Pancreas (tissue), 10 donors: ENCODE measurements at regions not wholly inside any gene's neighbourhood (a gene's known extent, or its start where the extent isn't known, plus 50 kb on each side); places are given as distances from the start of the nearest gene placed in this dataset.
"Not testable (repeated sequence)": the region's sequence is repeated elsewhere in the genome, so short reads cannot be mapped to it uniquely, and the experiment has no call there.

Source experiments
- ATAC-seq, 4 donors: fragments of 200-7000 bp; cut with Tn5 transposase; one replicate each; pipeline versions ENCODE4 v1.8.0 to v1.9.1; 2020; ENCODE audit warnings: mild to moderate bottlenecking in 4 of 4, moderate library complexity in 4 of 4
- DNase-seq, 6 donors: peaks; one replicate each; pipeline ENCODE4 v3.0.0-alpha.2; 2020
- FAIRE-seq: peaks from 2 replicates; lab custom pipeline; 2012; peaks lifted over from hg19 to GRCh38; lab: Jason Lieb, UNC
- H3K27ac ChIP-seq, 4 donors: fragments of 200-600 bp; sonication (generic); 1 replicate in 3 of 4; 2 replicates in 1 of 4; pipeline versions ENCODE4 v1.5.0 to v1.8.0; 2020
- H3K27me3 ChIP-seq, 4 donors: fragments of 200-600 bp; one replicate each; pipeline ENCODE4 v1.8.0; 2021
- H3K36me3 ChIP-seq, 3 donors: fragments of 200-600 bp; sonication (generic) in 1 of 3; one replicate each; pipeline versions ENCODE4 v1.5.0 to v1.8.0; 2020 to 2021
- H3K4me1 ChIP-seq, 3 donors: fragments of 200-600 bp; one replicate each; pipeline ENCODE4 v1.8.0; 2021
- H3K4me3 ChIP-seq, 4 donors: fragments of 200-600 bp; sonication (generic) in 2 of 4; one replicate each; pipeline versions ENCODE4 v1.5.0 to v1.8.0; 2020 to 2021
- H3K9me3 ChIP-seq, 4 donors: fragments of 200-600 bp; one replicate each; pipeline ENCODE4 v1.8.0; 2021
- WGBS, 2 donors: extraction: QIAGEN DNeasy Blood & Tissue Kit; methylation state at CpG; one replicate each; pipeline ENCODE4 v1.1.7; 2013; 5-methylcytosine and 5-hydroxymethylcytosine counted together
- intact Hi-C, 3 donors: fragments of 100-400 bp; cut with DNase I; formaldehyde crosslinking; loops; one replicate each; pipeline versions ENCODE4 v1.11.1 to v1.14.2; 2022
- TF ChIP-seq, protein P1 (sequence below), 4 donors: fragments of 200-600 bp; sonication (generic) in 3 of 4; IDR thresholded peaks; one replicate each; pipeline versions ENCODE4 v1.5.0 to v1.8.0; 2021; ENCODE audit warnings: antibody characterized with exemption in 4 of 4
- donor health status: healthy with polysubstance abuse.
- donor health status: DM: no; HTN: no; CAD: no; lungs with moderate emphysema.
- donor health status: DM: no; HTN: no; CAD: no.
- donor health status: control.
- donor health status: control.
- donor health status: Bipolar disorder and iron deficiency.
- donor health status: DM: yes; HTN: yes; CAD: no.
- donor health status: DM: no; HTN: no; CAD: no.
- donor health status: DM: no; HTN: no; CAD: no.
- donor health status: DM: yes; HTN: yes; CAD: no.

DNA sequence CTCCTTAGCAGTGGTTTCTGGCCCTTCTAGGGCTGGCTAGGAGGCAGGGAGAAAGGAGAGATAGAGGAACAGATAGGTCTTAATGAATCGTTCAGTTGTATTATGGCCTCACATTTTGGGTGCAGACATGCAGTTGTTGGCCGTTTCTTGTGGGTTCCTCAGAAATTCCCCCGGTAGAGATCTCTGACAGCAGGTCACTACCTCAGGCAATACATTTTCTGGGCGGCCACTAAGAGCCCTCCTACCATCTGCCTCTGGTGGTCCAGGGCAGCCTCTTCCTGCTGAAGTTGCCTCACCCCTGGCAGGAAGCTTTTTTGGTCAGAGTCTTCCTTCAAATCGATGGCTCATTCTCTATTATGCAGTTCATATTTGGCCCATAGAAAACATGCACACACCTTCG, 266.1 kb downstream of the SV2B start:
- intact Hi-C loops: no loop called here
- FAIRE-seq: no peak

DNA sequence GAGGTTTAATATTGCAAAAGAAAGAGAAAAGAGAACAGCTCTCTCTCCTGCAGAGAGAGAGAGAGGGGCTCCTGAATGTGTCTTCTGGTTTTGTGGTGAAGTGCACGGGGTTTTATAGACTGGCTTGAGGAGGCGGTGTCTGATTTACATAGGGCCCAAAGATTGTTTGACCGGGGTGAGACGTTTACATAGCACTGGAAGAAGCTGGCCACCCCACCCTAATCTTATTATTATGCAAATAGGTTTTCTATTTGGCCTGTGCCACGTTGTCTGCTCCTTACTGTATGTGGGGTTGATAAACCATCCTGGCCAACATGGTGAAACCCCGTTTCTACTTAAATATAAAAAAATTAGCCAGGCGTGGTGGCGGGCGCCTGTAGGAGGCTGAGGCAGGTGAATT, 268.6 kb downstream of the SV2B start:
- ATAC-seq: no peak
- intact Hi-C loops: no loop called here
- 50 to 55% methylated on average over 9 of the region's 9 CpGs for WGBS, 2 donors

More for the DNA sequence above, 266.1 kb downstream of the SV2B start:
- Histone ChIP-seq H3K27ac (no peak overlapping the region), H3K4me3 (no peak overlapping the region), H3K9me3 (no peaks in the 10 kb centered on the region), H3K36me3 (no peaks in the 10 kb centered on the region), H3K27me3 (no peaks in the 10 kb centered on the region), H3K4me1 (no peaks in the 10 kb centered on the region)
- TF ChIP-seq, protein P1, sequence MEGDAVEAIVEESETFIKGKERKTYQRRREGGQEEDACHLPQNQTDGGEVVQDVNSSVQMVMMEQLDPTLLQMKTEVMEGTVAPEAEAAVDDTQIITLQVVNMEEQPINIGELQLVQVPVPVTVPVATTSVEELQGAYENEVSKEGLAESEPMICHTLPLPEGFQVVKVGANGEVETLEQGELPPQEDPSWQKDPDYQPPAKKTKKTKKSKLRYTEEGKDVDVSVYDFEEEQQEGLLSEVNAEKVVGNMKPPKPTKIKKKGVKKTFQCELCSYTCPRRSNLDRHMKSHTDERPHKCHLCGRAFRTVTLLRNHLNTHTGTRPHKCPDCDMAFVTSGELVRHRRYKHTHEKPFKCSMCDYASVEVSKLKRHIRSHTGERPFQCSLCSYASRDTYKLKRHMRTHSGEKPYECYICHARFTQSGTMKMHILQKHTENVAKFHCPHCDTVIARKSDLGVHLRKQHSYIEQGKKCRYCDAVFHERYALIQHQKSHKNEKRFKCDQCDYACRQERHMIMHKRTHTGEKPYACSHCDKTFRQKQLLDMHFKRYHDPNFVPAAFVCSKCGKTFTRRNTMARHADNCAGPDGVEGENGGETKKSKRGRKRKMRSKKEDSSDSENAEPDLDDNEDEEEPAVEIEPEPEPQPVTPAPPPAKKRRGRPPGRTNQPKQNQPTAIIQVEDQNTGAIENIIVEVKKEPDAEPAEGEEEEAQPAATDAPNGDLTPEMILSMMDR (IDR thresholded peaks at IDR 0.05): no peak
- DNase-seq (no peak), ATAC-seq (no peak)
- 60 to 83% methylated on average over 6 of the region's 6 CpGs for WGBS, 2 donors

DNA sequence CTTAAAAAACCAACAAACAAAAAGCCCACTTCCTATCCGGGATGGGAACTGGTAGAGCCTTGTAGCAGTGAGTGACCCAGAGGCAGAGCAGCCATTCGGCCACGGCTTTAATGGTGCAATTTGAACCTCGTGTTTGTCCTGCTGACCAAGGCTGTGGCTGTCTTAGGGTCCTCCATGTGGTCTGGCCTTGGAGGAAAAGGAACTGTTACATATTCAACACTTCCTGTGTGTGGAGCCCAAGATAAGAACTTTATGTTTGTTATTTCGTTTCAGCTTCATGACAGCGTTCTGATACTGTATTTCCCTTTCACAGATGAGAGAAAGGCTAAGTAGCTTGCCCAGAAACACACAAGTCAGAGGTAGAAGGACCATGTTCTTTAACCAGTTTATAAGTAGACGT, 269.8 kb downstream of the SV2B start:
- DNase-seq: no peak
- H3K4me3 ChIP-seq: no peak overlapping the region
- TF ChIP-seq, protein P1 (IDR thresholded peaks at IDR 0.05): no peak
- intact Hi-C loops: no loop called here
- FAIRE-seq: no peak
- H3K4me1 ChIP-seq: no peaks in the 10 kb centered on the region
- no peaks in the 10 kb centered on the region for H3K36me3 ChIP-seq
- peaks cover 0 to 5% (median 0%) of the 10 kb centered on the region in 4 donors for H3K9me3 ChIP-seq
- H3K27ac ChIP-seq: no peak overlapping the region
- no peak for ATAC-seq
- no peaks in the 10 kb centered on the region for H3K27me3 ChIP-seq
- 44 to 59% methylated on average over 7 of the region's 7 CpGs for WGBS, 2 donors

More for the DNA sequence above, 268.6 kb downstream of the SV2B start:
- Histone ChIP-seq H3K4me1 (no peaks in the 10 kb centered on the region), H3K4me3 (no peak overlapping the region), H3K9me3 (peaks cover 0 to 5% (median 0%) of the 10 kb centered on the region in 4 donors), H3K27ac (no peak overlapping the region), H3K36me3 (no peaks in the 10 kb centered on the region), H3K27me3 (no peaks in the 10 kb centered on the region)
- TF ChIP-seq, protein P1 (IDR thresholded peaks at IDR 0.05): no peak
- DNase-seq: no peak
- no peak for FAIRE-seq

DNA sequence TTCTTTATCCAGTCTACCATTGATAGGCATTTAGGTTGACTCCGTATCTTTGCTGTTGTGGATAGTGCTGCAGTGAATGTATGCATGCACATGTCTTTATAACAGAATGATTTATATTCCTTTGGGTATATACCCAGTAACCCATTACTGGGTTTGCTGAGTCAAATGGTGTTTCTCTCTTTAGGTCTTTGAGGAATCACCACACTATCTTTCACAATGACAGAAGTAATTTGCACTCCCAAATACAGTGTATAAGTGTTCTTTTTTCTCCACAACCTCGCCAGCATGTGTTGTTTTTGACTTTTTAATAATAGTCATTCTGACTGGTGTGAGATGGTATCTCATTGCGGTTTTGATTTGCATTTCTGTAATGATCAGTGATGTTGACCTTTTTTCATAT, 271.3 kb downstream of the SV2B start:
- H3K27ac ChIP-seq, H3K4me3 ChIP-seq, ATAC-seq, FAIRE-seq, H3K36me3 ChIP-seq, H3K27me3 ChIP-seq, DNase-seq, intact Hi-C loops, H3K4me1 ChIP-seq, H3K9me3 ChIP-seq: not testable (repeated sequence)
- 73 to 85% methylated on average over 3 of the region's 3 CpGs for WGBS, 2 donors

DNA sequence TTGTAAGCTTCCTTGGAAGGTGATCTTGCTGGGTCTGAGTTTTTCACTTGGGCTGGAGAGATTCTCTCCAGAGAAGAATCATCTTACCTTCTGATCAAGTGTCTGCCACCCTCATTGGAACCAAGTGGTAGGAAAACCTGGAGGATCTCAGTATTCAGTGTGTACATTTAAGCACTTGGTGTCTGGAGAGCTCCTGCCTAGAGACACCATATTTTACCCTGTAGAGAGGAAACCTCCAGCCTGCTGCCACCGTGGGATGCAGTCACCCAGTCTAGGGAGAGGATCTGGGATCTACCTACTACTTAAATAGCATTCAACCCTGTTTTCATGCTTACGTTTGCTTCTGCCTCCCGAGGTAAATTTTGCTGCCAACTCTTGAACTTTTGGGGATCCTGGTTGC, 274.3 kb downstream of the SV2B start:
- TF ChIP-seq, protein P1 (IDR thresholded peaks at IDR 0.05): no peak
- Histone ChIP-seq H3K4me1 (no peaks in the 10 kb centered on the region), H3K27ac (no peak overlapping the region), H3K36me3 (no peaks in the 10 kb centered on the region), H3K9me3 (peaks cover 0 to 5% (median 0%) of the 10 kb centered on the region in 4 donors), H3K4me3 (no peak overlapping the region), H3K27me3 (no peaks in the 10 kb centered on the region)
- FAIRE-seq (no peak), ATAC-seq (no peak), DNase-seq (no peak)
- intact Hi-C loops: no loop called here
- 61 to 78% methylated on average over 3 of the region's 3 CpGs for WGBS, 2 donors
